ENCODE measurements at regions not wholly inside any gene's neighbourhood (a gene's known extent, or its start where the extent isn't known, plus 50 kb on each side); places are given as distances from the start of the nearest gene placed in this dataset.
"Not testable (repeated sequence)": the region's sequence is repeated elsewhere in the genome, so short reads cannot be mapped to it uniquely, and the experiment has no call there.

DNA sequence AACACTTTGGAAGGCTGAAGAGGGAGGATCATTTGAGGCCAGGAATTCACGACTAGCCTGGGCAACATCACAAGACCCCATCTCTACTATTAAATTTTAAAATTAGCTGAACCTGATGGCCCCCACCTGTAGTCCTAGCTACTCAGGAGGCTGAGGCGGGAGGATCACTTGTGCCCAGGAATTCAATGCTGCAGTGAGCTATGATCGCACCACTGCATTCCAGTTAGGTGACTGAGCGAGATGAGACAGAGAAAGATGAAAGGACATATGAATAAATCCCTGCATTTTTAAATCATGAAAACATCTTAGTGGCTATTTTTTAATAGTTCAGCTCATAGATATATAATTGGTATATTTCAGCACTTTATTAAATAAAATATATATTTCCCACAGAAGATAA, 93.8 kb downstream of the GPR63 start:
- no peak for DNase-seq (ENCODE audit: low spot score)

DNA sequence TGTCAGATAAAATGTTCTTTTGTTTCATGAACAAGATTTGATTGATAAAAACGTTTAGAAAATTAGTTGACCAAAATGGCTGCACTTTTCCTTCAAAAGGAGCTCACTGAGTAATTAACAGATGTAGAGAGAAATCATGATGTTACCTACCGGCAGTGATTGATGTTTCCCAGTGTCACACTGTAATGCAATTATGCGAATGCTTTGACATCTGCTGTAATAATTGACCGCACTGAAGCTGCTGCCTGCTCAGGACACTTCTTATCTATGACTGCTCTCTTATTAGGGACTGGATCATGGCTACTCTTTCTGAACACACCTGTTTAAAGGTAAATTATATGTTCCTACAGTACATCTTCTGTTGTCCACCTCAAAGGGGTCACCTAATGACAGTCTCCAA, 94.6 kb downstream of the GPR63 start:
- DNase-seq (ENCODE audit: low spot score) = no peak

DNA sequence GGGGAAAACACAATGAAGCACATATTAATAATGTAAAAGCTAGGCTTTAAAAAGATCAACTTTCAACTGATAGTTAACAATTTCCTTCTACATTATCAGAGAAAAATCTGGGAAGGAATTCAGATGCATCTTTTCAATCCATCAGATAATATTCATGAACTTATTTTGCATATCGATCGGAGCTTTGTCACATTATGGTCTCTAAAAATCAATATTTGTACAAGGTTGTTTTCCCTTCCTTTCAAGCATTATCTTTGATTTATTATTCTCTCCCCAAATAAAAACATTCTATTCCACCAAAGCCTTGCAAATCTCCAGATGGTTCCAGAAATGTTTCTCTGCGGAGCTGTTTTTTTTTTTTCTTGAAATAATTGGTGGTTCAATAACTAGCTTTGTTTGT, 101.9 kb downstream of the GPR63 start:
- DNase-seq (ENCODE audit: low spot score) = no peak

DNA sequence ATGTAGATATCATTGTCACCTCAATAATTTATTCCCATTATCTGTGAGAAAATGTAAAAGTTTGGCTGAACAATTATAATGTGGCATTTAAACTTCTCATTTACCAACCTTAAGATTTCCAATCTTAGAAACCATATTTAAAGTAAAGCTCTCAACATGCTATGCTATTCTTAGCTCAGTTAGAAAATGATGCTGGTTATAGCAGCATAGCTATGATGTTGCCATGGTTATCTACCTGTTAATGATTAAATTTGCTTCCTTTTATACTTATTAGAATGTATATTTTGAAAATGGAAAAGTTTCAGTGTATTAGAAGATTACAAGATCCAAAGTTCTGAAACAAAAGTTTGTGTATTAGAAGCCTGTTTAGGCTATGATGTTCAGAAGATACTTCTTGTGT, 110.1 kb downstream of the GPR63 start:
- no peak for DNase-seq (ENCODE audit: low spot score)

DNA sequence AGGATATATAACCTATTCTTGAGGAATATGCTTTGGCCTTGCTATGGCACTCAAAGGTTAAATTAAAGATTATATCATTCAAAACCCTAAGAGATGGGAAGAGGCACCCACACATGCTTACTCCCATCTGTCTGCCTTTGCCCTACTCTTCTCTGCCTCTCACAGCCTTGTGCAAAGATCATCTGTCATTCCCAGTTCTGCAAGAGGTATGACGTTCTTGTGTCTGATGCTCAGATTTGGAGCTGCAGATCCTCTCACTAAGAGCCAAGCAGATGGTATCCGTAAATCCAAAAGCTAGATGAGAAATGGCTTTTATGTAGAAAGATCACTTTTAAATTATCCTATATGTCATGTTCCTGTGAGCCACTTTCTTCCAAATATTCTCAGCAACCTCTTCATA, 112.0 kb downstream of the GPR63 start:
- no peak for DNase-seq (ENCODE audit: low spot score)

DNA sequence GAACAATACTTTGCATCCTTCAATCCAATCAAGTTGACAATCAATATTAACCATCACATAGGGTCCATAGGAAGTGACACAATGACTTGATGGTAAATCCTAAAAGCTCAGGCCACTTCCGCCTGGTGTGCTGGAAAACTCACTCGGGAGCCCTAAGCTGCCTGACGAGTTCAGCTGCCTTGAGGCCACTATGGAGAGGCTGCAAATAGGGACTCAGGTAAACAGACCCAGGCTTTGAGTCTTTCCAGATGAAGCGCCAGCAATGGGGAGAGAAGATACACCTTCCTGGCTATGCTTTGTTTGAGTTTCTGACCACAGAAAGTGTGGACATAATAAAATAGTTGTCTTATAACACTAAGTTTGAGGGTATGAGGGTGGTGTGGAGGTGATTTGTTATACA, 112.6 kb downstream of the GPR63 start:
- no peak for DNase-seq (ENCODE audit: low spot score)

DNA sequence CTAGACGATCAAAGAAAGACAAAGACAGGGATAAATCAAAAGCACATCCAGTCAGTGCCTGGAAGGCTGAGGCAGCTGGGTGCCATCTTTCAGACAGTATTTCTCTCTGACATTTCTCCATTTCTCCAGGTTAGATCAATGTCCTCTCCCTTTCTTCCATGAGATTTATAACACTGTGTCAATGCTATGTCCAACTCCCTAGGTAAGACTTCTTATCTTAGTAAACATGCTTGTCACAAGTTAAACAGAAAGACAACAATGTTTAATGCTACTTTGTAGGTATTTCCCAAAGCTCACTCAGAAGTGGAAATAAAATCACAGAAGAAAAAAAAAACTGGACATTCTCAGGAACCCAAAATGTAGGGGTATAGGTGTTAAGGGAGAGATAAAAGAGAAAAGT, 113.9 kb downstream of the GPR63 start:
- DNase-seq (ENCODE audit: low spot score) = no peak

DNA sequence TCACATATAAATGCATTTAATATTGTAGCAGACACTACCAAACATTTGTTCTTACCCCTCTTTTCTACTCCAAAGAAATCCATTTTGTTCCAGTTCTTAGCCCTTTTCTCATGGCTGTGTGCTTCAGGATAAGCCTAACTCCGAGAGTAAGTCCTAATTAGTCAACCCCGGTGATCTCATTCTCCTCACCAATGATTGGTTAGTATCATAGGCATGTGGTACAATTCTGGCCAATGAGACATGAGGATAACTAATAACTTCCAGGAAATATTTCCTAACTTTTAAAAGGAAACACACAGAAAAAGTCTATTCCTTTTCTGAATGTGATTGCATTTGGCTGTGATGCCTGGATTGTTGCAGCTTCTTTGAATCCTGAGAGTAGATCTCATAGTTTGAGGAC, 116.0 kb downstream of the GPR63 start:
- no peak for DNase-seq (ENCODE audit: low spot score)

DNA sequence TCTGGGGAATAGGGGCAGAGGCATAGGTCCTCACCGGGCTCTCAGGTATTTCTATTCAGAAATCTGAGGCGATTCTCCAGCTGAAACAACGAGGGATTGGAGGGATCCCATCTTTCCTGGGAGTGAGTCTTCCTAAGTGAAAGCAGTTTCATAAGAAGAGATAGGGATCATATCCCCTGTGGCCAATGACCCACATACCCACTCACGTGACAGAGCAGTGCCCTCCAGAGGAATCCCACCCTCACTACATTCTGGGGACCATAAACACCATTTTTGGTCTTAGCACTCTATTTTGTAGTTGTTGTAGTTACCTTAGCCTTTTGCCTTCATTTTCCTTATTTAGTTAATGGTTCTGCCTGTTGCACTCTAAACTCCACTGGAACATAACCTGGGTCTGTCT, 121.1 kb downstream of the GPR63 start:
- no peak for DNase-seq (ENCODE audit: low spot score)

DNA sequence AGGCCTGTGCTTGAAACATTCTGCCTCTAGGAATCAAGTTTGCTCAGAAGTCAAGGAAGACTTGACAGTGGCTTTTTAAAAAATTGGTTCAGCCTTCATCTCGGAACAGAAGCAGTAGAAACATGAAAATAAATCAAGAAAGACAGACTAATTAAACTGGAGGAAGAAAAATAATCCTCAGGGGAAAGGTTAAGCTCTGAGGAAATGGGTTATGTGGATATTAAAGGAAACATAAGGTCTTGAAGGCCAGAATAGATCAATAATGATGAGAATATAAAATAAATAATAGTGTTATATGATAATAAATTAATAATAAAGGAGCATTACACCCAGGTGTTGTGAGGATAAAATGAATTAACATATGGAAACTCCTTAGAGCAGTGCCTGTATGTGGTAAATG, 121.7 kb downstream of the GPR63 start:
- DNase-seq (ENCODE audit: low spot score) = no peak

DNA sequence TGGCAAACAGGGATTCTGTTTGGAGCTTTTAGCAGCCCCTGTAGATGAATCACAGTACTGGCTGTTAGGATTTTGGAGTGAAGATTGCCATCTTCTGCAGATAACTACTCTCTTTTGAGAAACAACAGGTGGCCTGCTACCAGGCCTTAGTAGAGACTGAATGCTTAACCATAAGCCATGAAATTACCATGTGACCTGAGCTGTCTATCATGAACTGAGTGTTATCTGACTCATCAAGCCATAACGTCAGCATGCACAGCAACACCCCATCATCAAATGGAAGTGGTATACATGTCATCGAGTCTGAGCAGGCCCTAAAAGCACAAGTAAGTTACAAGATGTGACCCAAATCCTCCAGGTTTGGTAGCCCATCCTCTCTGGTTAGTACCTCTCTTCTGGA, 132.6 kb downstream of the GPR63 start:
- peak; percentile 2 for DNase-seq (ENCODE audit: low spot score)

DNA sequence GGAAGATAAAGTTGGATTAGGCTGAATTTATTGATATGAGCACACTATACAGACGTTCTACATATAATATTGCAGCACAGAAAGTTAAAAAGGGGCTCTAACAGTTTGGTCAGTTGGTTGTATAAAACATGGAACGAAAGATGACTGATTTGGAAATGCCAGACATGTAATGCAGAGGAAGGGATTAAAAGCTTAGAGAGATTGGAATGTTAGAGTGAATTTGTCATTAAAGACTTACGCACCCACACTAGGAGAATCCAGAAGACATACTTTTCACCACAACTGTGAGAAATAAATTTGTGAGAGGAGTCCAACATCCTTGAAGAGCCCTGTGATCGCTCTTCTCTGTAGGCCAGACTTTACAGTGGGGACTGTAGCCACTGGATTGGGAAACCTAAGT, 134.7 kb downstream of the GPR63 start:
- no peak for DNase-seq (ENCODE audit: low spot score)

DNA sequence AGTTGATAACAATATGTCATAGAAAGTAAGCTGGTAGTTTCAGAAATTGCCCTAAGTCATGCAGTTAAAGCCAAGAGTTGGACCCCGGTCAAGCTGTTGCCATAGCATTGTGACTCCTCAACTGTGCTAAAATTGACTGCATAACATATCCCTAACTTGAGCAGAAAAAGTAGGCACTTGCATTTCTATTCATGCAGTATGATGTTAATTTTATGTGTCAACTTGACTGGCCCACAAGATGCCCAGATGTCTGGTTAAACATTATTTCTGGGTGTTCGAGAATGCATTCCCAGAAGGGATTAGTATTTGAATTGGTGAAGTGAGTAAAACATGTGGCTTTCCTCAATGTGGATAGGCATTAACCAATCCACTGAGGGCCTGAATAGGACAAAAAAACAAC, 136.4 kb downstream of the GPR63 start:
- no peak for DNase-seq (ENCODE audit: low spot score)

DNA sequence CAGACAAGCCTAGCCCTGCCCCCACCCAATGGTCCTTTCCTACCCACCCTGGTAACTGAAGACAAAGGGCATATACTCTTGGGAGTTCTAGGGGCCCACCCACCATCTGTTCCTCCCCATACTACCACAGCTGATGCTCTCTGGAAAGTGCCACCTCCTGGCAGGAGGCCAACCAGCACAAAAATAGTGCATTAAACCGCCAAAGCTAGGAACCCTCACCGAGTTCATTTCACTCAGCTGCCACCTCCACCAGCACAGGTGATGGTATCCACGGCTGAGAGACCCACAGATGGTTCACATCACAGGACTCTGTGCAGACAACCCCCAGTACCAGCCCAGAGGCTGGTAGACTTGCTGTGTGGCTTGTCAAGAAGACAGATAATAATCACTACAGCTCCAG, 131.5 kb downstream of the FHL5 start:
- DNase-seq (ENCODE audit: low spot score) = not testable (repeated sequence)

DNA sequence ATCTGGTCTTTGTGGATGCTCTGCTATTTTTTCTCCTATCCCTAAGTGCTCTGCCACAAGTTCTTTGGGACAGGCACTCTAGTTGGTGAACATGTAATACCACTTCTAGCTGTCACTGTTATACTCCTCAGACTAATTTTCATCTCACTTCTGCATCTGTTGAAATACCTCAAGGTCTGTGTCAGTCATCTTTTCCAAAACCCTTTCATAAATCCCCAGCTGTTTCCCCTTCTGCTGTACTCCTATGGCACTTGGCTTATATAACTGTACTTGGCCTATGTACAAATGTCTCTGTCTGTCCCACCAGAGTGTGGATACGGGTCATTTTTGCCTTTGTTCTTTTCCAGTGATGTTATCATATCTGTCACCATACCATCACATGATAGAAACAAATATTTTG, 124.2 kb downstream of the FHL5 start:
- no peak for DNase-seq (ENCODE audit: low spot score)

DNA sequence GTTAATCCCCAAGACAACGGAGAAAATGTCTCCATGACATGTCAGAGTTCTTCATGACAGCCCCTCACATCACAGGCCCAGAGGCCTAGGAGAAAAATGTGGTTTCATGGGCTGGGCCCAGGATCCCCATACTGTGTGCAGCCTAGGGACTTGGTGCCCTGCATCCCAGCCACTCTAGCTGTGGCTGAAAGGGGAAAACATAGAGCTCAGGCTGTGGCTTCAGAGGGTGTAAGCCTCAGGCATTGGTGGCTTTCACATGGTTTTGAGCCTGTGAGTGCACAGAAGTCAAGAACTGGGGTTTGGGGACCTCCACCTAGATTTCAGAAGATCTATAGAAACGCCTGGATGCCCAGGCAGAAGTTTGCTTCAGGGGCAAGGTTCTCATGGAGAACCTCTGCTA, 122.8 kb downstream of the FHL5 start:
- no peak for DNase-seq (ENCODE audit: low spot score)

DNA sequence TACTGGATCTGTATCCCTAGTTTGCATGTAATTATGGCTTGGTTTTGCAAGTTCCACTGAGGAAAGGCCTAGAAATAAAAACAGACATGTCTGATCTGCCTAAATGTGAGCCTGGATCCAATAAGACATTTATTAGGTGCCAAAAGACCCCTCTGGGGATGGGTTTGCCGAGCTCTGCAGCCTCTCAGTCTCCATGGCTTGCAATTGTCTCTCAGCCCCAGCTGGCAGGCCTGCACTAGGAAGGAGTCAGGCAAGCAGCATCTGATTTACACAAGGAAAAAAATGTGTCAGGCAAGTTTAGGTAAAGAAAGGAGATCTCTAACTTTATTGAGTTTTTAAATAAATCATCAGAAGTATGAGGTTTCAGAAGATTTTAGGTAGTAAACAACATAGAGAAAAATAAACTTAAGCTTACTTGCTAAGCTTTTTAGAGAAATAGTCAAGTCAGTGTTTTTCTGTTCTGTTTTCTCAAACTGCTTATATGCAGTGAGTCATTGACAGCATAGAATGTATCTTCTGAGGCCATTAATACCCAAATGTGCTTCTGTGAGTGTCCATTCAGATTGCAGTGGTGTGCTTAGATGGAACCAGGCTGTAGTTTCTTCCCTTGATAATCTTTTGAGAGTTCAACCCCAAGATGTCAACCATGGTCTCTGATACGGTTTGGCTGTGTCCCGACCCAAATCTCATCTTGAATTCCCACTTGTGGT, 121.0 kb downstream of the FHL5 start:
- no peak for DNase-seq (ENCODE audit: low spot score)

DNA sequence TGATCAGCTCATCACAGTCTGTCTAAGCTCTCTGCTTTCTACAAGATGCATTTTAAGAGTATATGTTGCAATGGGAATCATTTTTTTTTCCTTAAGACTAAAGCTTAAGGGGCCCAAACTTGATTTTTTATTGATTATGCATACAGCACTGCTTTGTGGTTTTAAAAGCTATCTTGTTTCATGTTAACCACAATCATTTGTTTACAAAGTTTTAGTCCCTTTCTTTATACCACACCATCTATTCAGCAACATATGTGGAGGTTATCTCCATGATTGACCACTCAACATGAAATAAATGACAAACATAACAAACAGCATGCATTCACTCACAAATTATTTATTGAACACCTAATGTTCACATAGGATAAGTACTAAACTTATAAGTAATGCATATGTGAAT, 119.1 kb downstream of the FHL5 start:
- DNase-seq (ENCODE audit: low spot score) = no peak

DNA sequence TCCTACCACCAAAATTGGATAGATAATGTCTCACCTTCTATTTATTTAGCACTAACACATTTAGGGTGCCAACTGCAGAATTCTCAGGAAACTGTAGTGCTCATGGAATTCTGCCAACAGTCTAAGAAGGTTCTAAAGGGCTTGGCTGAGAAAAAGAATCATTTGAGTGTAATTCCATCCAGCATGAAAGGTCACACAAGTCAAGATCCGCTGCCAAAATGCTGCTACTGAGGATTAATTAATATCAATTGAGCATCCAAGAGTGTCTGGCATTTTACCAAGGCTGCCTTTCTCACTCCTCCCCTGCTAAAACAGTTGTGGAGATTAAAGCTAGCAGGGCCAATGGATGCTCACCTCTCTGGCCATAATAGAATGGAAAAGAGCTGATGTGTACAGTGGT, 112.7 kb downstream of the FHL5 start:
- DNase-seq (ENCODE audit: low spot score) = no peak

Data from SW480 (cell line).